B cell (primary cell): ENCODE measurements at regions not wholly inside any gene's neighbourhood (a gene's known extent, or its start where the extent isn't known, plus 50 kb on each side); places are given as distances from the start of the nearest gene placed in this dataset.

Experiments
- ATAC-seq: fragments of 200-7000 bp; cut with Tn5 transposase; one replicate; pipeline ENCODE4 v1.10.0; 2021; ENCODE audit warnings: low read depth, mild to moderate bottlenecking, moderate number of reproducible peaks, moderate library complexity
- CTCF ChIA-PET: fragments of 350-600 bp; sonication (Branson Sonifier 250); formaldehyde crosslinking; loops from one replicate; lab custom pipeline; 2021; ENCODE audit warnings: antibody characterized with exemption, inconsistent platforms; lab: Charles Lee
- POLR2A ChIA-PET: fragments of 350-600 bp; sonication (Branson Sonifier 250); formaldehyde crosslinking; loops from one replicate; lab custom pipeline; 2021; ENCODE audit warnings: antibody characterized with exemption; lab: Charles Lee
- DNase-seq: peaks from one replicate; pipeline ENCODE4 v3.0.0; 2013
- H2AFZ ChIP-seq: 2 replicates; pipeline ENCODE4 v1.6.1; 2012; ENCODE audit warnings: mild to moderate bottlenecking, low read depth, low read length; ENCODE audit not compliant: insufficient read depth, poor library complexity, severe bottlenecking
- H3K27ac ChIP-seq, 2 donors: 1 replicate in 1 of 2; 2 replicates in 1 of 2; pipeline ENCODE4 v1.5.1; 2012 to 2013; ENCODE audit warnings: low read length in 2 of 2, mild to moderate bottlenecking in 2 of 2, moderate library complexity in 1 of 2
- H3K27me3 ChIP-seq, 4 experiments: fragments of 200-600 bp in 1 of 4; sonication (generic) in 1 of 4; replicated peaks in 1 of 4; 1 replicate in 2 of 4; 2 replicates in 2 of 4; pipeline versions ENCODE4 v1.6.1 to v1.7.0; 2013 to 2016; ENCODE audit warnings: low read length in 3 of 4, mild to moderate bottlenecking in 2 of 4, mixed read lengths in 1 of 4, moderate library complexity in 1 of 4; ENCODE audit not compliant: insufficient read depth in 4 of 4, control insufficient read depth in 3 of 4; ENCODE audit errors: control extremely low read depth in 1 of 4
- H3K36me3 ChIP-seq, 2 experiments: replicated peaks in 1 of 2; 1 replicate in 1 of 2; 2 replicates in 1 of 2; pipeline versions ENCODE4 v1.6.1 to v1.7.1; 2013; ENCODE audit warnings: low read length in 1 of 2; ENCODE audit not compliant: insufficient read depth in 2 of 2, control insufficient read depth in 1 of 2; ENCODE audit errors: control extremely low read depth in 1 of 2, extremely low read depth in 1 of 2
- H3K4me1 ChIP-seq, 2 donors: fragments of 200-600 bp in 1 of 2; sonication (generic) in 1 of 2; 1 replicate in 1 of 2; 2 replicates in 1 of 2; pipeline versions ENCODE4 v1.5.1 to v1.6.1; 2013 to 2017; ENCODE audit warnings: low read length in 2 of 2; ENCODE audit not compliant: control insufficient read depth in 2 of 2, insufficient read depth in 2 of 2
- H3K4me2 ChIP-seq: replicated peaks from 2 replicates; pipeline ENCODE3; 2012; ENCODE audit warnings: mild to moderate bottlenecking, low read depth, low read length; ENCODE audit not compliant: poor library complexity, severe bottlenecking
- H3K4me3 ChIP-seq, 5 experiments: fragments of 200-600 bp in 1 of 5; sonication (generic) in 1 of 5; 1 replicate in 3 of 5; 2 replicates in 2 of 5; pipeline versions ENCODE4 v1.5.1 to v1.7.0; 2011 to 2016; ENCODE audit warnings: low read length in 4 of 5, mild to moderate bottlenecking in 4 of 5, low read depth in 2 of 5, control low read depth in 1 of 5, moderate library complexity in 1 of 5; ENCODE audit not compliant: insufficient read depth in 1 of 5; ENCODE audit errors: control extremely low read depth in 1 of 5, extremely low read depth in 1 of 5
- H3K79me2 ChIP-seq: fragments of 200-600 bp; sonication (generic); one replicate; pipeline ENCODE4 v1.6.0; 2016; ENCODE audit warnings: low read length; ENCODE audit not compliant: control insufficient read depth, insufficient read depth
- H3K9ac ChIP-seq: fragments of 200-600 bp; sonication (generic); 2 replicates; pipeline ENCODE4 v1.6.1; 2017; ENCODE audit warnings: mild to moderate bottlenecking, low read length, moderate library complexity
- H3K9me3 ChIP-seq, 3 donors: one replicate each; pipeline versions ENCODE4 v1.6.1 to v1.7.1; 2013; ENCODE audit warnings: low read length in 2 of 3; ENCODE audit not compliant: control insufficient read depth in 2 of 3, insufficient read depth in 1 of 3; ENCODE audit errors: control extremely low read depth in 1 of 3
- H4K20me1 ChIP-seq: 2 replicates; pipeline ENCODE4 v1.6.0; 2012; ENCODE audit warnings: mild to moderate bottlenecking, low read length; ENCODE audit not compliant: insufficient read depth, control insufficient read depth, poor library complexity, severe bottlenecking
- H3K27ac Mint-ChIP-seq: one replicate; pipeline ENCODE4 v1.8.0; 2021; ENCODE audit warnings: mixed read lengths
- H3K27me3 Mint-ChIP-seq: one replicate; pipeline ENCODE4 v1.8.0; 2021; ENCODE audit warnings: mixed read lengths
- H3K4me1 Mint-ChIP-seq: one replicate; pipeline ENCODE4 v1.8.0; 2021; ENCODE audit warnings: mixed read lengths
- H3K4me3 Mint-ChIP-seq: one replicate; pipeline ENCODE4 v1.8.0; 2021; ENCODE audit warnings: mixed read lengths
- H3K9me3 Mint-ChIP-seq: one replicate; pipeline ENCODE4 v1.8.0; 2022; ENCODE audit warnings: mixed read lengths; ENCODE audit not compliant: insufficient read depth
- EZH2 ChIP-seq: IDR thresholded peaks from 2 replicates; pipeline ENCODE4 v1.6.1; 2012; ENCODE audit warnings: borderline replicate concordance, low read depth, mild to moderate bottlenecking, moderate library complexity, low read length; ENCODE audit not compliant: insufficient read depth, poor library complexity, severe bottlenecking
- WGBS: methylation state at CpG from one replicate; pipeline ENCODE4 v1.1.5; 2013; ENCODE audit warnings: missing lambda C conversion rate; ENCODE audit not compliant: insufficient coverage; 5-methylcytosine and 5-hydroxymethylcytosine counted together
- intact Hi-C: fragments of 100-400 bp; cut with micrococcal nuclease; formaldehyde crosslinking; loops from one replicate; pipeline ENCODE4 v1.10.0; 2022
- TF ChIP-seq, protein P1 (sequence below): fragments of 200-600 bp; IDR thresholded peaks from one replicate; pipeline ENCODE4 v1.8.0; 2022; ENCODE audit warnings: antibody characterized with exemption, mild to moderate bottlenecking

- Histone ChIP-seq H3K4me3 (no peak overlapping the region), H3K9ac (no peak overlapping the region), H3K4me1 (no peaks in the 10 kb centered on the region), H4K20me1 (no peaks in the 10 kb centered on the region), H2AFZ (no peak overlapping the region), H3K27ac (no peak overlapping the region), H3K36me3 (no peaks in the 10 kb centered on the region), H3K9me3 (no peaks in the 10 kb centered on the region), H3K27me3 (peaks cover 0 to 6% (median 2%) of the 10 kb centered on the region in 4 experiments), H3K4me2 (no peak overlapping the region), H3K79me2 (no peaks in the 10 kb centered on the region)
- no peak for ATAC-seq
- TF ChIP-seq EZH2, result no peak
- TF ChIP-seq, protein P1, sequence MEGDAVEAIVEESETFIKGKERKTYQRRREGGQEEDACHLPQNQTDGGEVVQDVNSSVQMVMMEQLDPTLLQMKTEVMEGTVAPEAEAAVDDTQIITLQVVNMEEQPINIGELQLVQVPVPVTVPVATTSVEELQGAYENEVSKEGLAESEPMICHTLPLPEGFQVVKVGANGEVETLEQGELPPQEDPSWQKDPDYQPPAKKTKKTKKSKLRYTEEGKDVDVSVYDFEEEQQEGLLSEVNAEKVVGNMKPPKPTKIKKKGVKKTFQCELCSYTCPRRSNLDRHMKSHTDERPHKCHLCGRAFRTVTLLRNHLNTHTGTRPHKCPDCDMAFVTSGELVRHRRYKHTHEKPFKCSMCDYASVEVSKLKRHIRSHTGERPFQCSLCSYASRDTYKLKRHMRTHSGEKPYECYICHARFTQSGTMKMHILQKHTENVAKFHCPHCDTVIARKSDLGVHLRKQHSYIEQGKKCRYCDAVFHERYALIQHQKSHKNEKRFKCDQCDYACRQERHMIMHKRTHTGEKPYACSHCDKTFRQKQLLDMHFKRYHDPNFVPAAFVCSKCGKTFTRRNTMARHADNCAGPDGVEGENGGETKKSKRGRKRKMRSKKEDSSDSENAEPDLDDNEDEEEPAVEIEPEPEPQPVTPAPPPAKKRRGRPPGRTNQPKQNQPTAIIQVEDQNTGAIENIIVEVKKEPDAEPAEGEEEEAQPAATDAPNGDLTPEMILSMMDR, result no peak
- H3K4me1 Mint-ChIP-seq, result no peaks in the 10 kb centered on the region
- no peaks in the 10 kb centered on the region for H3K9me3 Mint-ChIP-seq
- ChIA-PET CTCF (interaction anchor here (0.8 to 1.6 kb wide), 2 partner anchors 8 to 13 kb away, joined by 3 to 5 read pairs; no protein-coding TSS in a partner anchor), POLR2A (no interaction called here)
- no peak overlapping the region for H3K27ac Mint-ChIP-seq
- intact Hi-C loops, result no loop called here
- no peak overlapping the region for H3K4me3 Mint-ChIP-seq
- DNase-seq, result no peak
- H3K27me3 Mint-ChIP-seq, result peaks cover 15% of the 10 kb centered on the region
Measured at GRCh38 chr11:112596324-112596723, 335.7 kb upstream of the PLET1 start.

- no peak overlapping the region for H3K27ac ChIP-seq
- H3K4me3 ChIP-seq, result no peak overlapping the region
- no peaks in the 10 kb centered on the region for H3K36me3 ChIP-seq
- ChIA-PET CTCF (interaction anchor here (1.6 kb wide), 1 partner anchor 9 kb away, joined by 5 read pairs; no protein-coding TSS in a partner anchor), POLR2A (no interaction called here)
- no peak for ATAC-seq
- no peak overlapping the region for H3K27ac Mint-ChIP-seq
- H3K9ac ChIP-seq, result no peak overlapping the region
- TF ChIP-seq, protein P1, result no peak
- no peak overlapping the region for H3K4me3 Mint-ChIP-seq
- H2AFZ ChIP-seq, result no peak overlapping the region
- H3K9me3 Mint-ChIP-seq, result no peaks in the 10 kb centered on the region
- peaks cover 0 to 6% (median 2%) of the 10 kb centered on the region in 4 experiments for H3K27me3 ChIP-seq
- H3K79me2 ChIP-seq, result no peaks in the 10 kb centered on the region
- no peaks in the 10 kb centered on the region for H4K20me1 ChIP-seq
- no CpG with 5 or more reads among the region's 2 CpGs for WGBS
- no peaks in the 10 kb centered on the region for H3K4me1 Mint-ChIP-seq
- H3K27me3 Mint-ChIP-seq, result peaks cover 19% of the 10 kb centered on the region
- intact Hi-C loops, result no loop called here
- no peaks in the 10 kb centered on the region for H3K4me1 ChIP-seq
- H3K4me2 ChIP-seq, result no peak overlapping the region
- H3K9me3 ChIP-seq, result no peaks in the 10 kb centered on the region
- no peak for DNase-seq
Measured at GRCh38 chr11:112597286-112597790, 336.7 kb upstream of the PLET1 start.
